CD4-positive, alpha-beta T cell treated with Interleukin-15 for 1 hour (primary cell): ENCODE measurements at regions not wholly inside any gene's neighbourhood (a gene's known extent, or its start where the extent isn't known, plus 50 kb on each side); places are given as distances from the start of the nearest gene placed in this dataset.
A peak's percentile ranks its signal among the peaks of the same experiment; 100 is the strongest.
"Not testable (repeated sequence)": the region's sequence is repeated elsewhere in the genome, so short reads cannot be mapped to it uniquely, and the experiment has no call there.

Source experiments
- DNase-seq: peaks from one replicate; pipeline ENCODE4 v3.0.0-alpha.2; 2020

DNA sequence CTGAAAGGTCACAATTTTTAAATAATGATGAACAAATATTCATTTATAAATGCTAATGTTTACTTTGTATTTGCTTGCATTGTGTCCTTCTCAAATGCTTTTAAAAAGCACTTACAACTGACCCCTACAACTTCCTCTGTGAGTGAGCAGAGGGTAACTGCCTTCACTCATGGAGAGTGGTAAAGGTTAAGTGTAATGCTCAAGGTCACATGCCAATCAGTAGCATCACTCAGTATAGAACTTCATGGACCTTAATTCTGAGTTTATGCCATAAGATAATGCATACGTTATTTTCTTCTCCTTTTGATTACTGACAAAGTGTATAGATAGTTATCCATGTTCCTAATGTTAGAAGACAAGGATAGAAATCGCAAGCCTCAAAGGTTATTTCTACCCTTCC, 91.8 kb upstream of the SERTAD2 start:
- no peak for DNase-seq

DNA sequence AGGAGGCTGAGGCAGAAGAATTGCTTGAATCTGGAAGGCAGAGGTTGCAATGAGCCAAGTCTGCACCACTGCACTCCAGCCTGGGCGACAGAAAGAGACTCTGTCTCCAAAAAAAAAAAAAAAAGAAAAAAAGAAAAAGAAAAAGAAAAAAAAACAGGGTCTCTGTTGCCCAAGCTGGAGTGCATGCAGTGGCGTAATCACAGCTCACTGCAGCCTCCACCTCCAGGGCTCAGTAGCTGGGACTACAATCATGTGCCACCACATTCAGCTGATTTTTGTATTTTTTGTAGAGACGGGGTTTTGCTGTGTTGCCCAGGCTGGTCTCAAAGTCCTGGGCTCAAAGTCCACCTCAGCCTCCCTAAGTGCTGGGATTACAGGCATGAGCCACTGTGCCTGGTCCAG, 94.0 kb upstream of the SERTAD2 start:
- not testable (repeated sequence) for DNase-seq

DNA sequence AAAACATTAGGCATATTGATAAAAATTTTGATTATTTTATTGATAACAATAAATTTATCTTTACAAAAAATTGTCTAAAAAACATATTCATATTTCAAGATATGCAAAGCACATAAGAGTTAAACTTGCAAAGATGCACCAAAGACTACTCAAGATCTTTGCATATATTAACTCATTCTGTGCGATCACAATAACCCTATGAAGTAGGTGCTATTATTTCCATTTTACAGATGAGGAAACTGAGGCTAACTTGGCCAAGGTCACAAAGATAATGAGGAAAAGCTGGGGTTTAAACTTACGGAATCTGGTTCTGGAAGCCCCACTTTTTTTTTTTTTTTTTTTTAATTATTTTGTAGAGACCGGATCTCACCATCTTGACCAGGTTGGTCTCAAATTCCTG, 94.4 kb upstream of the SERTAD2 start:
- DNase-seq, result no peak

DNA sequence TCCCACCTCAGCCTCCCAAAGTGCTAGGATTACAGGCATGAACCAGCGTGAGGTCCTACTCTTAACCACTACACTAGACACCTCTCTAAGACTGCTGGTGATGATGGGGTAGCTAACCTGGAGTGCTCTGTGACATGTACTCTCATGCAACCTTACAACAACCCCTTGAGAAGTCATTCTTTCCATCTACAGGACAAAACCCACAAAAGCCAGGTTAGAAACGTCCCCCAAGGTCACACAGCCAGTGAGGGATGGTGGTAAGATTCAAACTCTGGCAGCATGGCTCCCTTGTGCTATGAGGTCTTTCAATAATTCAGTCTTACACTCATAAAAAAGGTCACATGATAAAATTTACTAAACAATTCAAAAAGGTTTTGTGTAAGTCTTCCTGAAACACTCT, 94.8 kb upstream of the SERTAD2 start:
- no peak for DNase-seq

DNA sequence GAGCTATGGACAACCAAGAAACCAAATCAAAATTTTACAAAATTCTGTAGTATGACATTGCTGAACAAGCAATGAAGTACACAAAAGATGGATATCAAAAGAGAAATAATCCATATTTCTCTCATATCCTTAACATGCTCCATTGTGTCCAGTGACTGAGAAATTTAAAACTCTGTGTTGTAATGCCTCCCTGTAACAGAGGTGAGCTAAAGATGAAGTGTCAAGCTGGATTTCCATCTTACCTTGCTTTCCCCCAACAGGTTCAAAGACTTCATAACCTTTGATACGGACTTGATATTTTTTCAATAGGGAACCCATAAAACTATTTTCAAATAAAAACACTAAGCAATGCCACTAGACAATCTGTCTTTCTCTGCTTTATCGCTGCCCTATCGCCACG, 95.7 kb upstream of the SERTAD2 start:
- no peak for DNase-seq

DNA sequence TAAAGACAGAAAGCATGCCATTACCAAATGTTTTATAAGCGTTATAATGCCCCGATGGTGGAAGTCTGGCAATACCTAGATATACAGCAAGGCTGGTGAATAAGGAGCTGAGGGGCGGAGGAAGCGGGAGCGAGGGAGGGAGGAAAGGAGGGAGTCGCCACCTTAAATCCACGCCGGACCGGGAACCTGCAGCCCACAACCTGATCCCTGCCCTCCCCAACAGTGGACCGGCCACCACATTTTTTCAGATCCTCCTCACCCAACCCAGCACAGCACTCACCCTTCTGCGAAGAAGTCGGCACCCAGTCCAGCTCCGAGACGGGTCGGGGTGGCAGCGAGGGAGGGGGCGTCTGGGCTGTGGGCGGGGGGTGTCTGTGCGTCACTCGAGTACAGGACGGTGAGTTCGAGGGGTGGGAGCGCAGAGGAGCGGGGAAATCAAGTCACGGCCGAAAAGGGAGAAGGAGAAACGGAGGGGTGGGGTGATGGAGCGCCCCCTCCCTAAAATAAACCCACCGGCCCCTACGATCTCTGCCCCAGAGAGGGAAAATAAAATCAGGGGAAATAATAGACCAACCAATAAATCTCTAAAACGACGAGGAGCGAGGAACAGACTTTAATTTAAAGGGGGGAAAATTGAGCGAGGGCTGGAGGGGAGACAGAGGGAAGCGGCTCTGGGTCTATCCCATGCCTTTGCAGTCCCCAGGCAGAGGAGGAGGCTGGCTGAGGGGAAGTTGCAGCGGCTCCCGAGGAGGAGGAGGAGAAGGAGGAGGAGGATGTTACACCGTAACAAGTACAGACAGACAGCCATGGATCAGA, 96.5 kb upstream of the SERTAD2 start:
- DNase-seq, result peak; percentile 46

DNA sequence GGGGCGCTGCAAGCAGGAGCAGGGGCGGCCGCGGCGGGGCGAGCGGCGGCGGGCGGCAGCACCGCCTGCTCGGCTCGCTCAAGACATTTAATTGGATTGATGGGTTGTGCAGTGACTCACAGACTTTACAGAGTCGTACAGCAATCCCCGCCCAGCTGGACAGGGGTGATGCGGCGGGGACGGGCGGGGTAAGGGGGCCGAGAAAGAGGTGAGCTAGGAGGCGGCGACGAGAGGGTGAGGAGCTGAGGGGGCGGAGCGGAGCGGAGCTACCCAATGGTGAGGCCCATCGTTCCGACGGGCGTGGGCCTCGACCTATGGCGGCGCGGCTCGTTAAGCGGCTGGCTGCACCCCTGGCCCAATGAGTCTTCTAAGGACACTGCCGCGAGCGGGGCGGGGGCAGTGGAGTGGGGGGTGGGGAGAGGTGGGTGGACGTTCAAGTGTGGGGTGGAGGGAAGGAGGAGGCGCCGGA, 97.1 kb upstream of the SERTAD2 start:
- peak; percentile 99 for DNase-seq

DNA sequence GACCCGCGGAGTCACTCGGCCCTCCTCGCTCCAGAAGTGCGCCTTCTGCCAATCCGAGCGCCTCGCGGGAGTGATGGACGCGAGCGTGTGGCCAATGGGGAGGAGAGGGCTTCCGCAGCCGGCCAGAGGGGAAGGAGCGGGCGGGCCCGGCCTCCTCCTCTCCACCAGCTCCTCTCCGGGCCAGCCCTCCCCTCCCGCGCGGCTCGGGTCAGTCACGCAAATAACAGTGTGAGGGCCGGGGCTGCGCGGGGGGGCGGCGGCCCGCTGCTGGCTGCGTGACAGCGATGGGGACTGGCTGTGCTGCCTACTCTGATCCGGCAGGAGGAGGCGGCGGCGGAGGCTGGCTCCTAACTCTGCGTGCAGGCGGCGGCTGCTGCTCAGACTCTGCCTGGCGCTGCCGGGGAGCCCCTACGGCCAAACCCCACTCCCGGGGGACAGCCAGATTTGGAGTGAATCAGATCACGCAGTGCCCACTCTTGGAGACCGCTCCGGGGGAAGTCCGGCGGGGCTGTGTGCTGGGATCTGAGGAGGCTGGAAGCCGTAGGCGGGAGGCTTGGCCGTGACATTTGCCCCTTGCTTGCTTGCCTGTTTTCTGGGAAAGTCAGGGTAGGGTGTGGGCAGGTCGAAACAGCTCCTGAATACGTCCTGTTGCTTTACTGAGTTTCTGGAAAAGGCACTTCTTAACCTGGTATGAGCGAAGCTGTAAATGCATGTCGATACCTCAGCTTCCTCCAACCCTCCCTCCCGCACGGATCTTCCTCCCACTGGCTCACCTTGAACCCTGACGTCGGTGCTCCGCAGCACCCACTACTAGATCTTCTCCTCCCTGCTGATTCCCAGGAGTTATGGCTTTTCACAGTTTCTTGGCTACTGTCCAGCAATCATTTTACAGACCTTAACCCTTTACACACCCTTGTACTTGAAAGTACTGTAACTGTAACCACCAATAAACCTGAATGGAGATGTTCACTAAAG, 97.9 kb upstream of the SERTAD2 start:
- no peak for DNase-seq

DNA sequence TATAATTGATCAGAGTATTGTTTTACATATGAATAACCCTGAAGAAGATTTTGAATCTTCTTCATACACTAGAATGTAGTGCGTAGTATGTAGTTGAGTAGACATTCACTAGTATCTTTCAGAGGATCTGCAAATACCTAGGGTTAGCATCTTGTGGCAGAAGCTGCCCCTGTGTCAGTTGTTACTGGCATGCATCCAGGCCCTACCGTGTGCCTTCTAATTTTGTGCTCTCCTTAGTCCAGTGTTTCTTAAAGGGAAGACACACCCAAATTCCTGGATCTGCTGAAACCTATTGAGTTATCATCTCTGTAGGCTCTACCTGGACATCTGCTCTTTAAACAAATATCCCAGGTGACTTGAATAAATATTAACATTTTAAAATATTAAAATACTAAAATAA, 99.7 kb upstream of the SERTAD2 start:
- no peak for DNase-seq

DNA sequence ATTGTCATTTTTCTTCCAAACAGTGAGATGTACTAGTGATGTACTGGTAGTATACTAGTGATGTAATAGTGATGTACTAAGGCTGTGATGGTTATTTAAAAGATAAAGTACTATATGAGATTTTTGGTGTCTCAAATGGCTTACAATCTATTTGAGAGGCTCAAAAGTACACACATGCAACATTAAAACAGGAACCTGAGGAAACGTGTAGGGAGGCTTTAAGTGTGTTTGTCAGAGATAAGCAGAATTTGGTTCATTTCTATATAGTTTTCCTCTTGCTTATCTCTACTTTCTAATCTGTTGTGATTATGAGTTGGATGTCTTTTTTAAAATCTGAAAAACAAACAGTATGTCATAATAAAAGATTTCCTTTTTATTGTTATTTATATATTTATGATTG, 100.9 kb upstream of the SERTAD2 start:
- DNase-seq, result no peak

DNA sequence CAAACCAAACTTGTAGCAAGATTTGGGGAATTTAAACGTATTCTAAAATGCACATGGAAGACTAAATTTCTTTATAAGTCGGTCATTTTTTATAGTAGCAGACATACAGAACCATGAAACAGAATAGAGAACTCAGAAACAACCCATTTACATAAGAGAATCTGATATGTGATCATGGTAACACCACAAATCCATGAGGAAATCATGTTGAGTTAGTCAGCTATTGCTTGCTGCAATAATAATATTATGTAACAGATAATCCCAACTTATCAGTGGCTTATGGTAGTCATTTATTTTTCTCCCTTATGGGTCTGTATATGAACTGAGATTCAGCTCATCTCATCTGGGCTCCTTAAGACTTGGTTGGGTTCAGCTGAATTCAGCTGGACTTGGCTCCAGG, 103.4 kb upstream of the SERTAD2 start:
- DNase-seq, result no peak

DNA sequence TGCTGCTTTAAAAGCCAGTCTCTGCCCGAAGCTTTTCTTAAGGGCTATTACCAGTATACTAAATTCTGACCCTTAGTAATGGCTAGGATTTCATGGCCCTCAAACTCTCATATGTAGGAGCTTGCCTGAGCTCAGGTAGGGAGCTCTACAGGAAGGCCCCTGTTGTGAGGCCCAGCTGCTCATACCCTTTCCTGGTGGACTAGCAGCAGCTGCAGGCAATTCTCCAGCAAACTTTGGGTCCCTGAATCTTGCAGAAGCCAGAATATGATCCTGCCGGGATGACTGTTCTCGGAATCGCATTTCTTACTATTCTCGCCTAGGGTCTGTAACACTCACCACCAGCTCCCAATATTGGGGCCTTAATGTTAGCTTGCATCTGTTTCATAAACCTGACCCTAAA, 106.4 kb upstream of the SERTAD2 start:
- no peak for DNase-seq

DNA sequence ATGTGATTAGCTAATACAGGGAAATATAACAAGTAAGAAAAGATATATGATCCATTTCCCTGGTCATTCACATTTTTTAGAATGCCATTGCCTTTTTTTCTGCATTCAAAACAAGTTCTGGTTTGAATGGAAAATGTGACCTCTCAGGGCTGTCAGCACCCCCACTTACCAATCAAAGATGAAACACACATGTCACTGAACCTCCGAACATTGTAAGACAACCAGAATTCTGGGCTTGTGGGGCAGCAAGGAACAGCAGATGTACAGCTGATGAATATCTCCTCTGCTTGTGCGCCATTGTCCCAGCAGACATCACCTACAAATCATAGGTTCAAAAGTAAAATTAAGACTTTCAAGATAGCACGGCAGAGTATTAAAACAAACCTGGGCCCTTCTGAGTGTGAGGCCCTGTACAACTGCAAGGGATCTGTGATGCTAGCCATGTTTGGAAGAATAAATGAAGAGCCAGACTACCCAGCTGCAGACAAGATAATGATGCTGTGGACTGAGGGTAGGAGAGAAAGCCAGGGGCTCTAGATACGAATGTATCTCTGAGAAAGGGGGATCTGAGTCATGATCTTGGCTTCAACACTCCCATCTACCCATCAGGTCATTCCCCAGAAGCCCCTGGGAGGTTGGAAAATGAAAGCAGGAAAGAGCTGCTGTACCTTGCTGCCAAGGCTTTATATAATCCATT, 108.7 kb upstream of the SERTAD2 start:
- no peak for DNase-seq

DNA sequence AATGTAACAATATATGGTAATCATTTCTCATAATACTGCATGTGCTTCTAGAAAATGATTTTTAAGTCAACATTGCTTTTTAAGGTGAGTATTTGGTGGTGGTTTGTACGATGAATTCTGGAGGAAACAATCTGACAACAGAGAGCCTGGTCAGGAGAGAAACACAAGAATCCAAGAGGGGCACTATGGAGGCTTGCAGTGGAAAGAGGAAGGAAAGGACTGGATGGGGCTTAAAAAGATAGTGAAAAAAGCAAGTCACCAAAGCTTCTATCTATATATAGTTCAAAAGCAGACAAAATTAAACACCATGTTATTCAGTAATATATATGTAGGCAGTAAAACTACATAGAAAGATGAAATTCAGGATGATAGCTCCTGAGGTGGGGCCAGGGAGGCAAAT, 109.4 kb upstream of the SERTAD2 start:
- DNase-seq, result no peak

DNA sequence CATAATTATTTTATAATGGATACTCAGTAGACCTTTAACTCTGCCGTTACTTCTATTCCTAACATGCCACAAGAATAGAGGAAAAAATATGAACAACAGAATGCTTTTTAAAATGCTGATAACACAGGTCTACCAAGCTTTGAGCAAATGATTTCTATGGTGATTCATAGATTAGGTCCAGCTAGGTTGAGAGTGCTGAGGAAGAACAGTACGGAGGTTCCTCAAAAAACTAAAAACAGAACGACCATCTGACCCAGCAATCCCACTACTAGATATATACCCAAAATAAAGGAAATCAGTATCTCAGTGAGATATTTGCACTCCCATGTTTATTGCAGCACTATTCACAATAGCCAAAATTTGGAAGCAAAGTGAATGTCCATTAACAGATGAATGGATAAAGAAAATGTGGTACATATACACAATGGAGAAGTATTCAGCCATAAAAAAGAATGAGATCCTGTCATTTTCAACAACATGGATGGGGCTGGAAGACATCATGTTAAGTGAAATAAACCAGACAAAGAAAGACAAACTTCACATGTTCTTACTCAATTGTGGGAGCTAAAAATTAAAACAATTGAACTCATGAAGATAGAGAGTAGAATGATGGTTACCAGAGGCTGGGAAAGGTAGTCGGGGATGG, 111.6 kb upstream of the SERTAD2 start:
- DNase-seq, result no peak

DNA sequence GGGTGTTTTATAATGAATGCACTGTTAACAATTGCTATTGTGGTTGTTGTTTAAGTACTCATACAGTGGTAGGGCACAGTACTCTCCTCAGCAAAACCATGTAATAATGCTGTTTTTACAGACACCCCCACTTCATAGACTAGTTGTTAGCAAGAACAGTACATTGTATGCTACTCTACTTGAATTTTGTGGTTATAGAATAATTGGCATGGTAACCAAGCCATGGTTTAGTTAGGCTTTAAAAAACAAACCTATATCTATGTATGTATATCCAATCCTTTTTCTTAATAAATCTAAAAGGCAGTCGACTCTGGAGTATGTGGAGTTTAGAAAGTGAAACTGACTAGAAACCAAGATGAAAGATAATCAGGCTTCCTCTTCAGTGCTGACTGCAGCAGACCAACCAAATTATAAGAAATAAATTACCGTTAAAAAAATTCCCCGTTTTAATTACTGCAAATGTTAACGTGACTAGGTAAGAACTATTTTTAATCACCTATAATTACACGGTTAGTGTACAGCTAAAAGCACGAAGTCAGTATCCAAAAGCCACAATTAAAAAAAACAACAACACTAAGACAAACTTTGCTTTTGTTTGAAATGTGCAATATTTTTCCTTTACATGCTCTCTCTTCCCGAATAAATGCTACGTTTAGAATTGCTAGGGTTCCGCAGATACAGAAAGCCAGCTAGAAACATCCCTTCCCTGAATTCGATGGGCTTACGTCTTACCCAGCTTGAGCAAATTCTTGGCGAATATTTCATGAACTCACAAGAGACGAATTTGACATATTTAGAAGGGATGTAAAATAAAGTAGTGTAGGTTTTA, 113.3 kb upstream of the SERTAD2 start:
- DNase-seq, result no peak

DNA sequence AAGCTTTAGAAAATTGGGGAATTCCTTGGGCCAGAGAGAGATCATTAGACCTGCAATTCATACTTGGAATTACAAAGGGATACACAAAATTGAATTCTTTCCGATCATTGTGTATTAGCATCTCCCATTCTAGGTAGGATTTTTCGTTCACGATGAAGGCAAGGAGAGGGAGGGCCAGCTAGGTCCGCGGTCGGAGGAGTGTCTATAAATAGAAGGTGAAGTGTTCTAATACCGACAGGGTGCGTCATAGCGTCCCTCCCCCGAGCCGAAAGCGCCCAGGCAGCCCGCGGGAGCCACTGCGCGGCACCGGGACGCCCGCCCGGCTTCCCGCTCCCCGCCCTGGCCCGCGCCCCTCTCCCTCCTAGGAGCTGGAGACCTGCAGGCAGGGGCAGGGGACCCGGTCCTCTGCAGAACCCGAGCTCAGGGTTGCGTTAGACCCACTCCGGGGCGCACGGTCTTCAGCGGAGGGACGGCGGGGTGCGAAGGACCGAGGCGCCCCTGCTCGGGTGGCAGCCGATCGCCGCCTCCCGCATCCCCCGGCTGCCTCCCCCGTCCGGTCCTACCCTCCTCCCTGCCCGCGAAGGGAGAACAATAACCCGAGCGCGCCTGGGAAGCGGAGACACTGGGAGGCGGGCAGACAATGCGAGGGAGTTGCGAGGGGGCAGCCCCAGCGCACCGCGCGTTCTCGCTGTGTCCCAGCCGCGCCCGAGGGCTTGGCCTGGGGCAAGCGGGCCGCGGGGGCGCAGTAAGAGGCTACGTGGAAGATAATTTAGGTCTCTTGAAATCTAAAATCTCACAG, 114.2 kb upstream of the SERTAD2 start:
- peak; percentile 85 for DNase-seq

DNA sequence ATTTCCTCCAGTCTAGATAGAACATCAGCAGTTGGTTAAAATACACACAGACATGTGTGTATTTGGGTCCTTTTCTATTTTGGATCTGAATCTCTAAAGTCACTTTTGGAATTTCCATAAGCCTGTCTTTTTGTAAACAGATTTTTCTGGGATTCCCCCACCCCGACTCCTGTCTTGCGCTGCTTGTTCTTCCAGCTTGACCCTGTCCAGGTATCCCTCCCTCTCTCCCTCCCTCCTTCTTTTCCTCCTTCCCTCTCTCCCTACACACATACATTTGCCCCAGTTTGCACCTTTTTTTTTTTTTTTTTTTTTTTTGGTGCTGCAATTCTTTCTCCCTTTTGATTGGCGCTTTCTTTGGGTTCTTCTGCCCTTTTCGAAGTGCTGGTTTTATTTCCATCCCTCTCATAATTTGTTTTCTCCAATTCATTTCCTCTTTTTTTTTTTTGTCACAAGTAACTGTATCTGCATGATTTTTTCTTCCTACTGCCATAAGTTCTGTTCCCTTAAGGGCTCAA, 114.8 kb upstream of the SERTAD2 start:
- DNase-seq, result no peak

DNA sequence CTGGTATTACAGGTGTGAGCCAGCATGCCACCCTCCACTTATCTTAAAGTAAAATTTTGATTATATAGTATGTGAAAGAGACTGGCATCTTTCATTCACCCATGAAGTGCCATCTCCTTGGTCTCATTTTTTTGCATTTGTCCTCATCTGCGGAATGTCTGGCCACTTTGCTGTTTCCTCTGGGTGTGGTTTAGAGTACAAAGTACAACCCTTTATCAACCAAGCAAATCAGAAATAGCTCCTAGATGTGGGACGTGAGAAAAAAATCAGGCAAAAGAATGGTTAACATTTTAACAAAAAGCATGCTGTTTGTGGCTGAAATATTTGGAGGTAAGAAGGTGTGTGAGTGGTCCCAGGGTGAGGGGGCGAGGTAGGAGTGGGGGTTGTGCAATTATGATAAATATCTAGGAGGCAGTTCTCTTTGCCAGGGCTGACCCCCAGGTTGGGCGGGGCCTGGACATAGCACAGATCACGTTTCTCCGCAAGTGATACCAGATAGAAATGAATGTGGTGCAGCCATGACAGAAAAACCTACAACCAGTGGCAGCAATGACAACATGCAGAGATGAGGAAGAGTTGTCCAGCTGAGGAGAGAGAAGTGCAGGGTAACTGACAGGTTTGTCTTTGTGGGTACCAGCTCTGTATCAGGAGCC, 115.8 kb upstream of the SERTAD2 start:
- no peak for DNase-seq

DNA sequence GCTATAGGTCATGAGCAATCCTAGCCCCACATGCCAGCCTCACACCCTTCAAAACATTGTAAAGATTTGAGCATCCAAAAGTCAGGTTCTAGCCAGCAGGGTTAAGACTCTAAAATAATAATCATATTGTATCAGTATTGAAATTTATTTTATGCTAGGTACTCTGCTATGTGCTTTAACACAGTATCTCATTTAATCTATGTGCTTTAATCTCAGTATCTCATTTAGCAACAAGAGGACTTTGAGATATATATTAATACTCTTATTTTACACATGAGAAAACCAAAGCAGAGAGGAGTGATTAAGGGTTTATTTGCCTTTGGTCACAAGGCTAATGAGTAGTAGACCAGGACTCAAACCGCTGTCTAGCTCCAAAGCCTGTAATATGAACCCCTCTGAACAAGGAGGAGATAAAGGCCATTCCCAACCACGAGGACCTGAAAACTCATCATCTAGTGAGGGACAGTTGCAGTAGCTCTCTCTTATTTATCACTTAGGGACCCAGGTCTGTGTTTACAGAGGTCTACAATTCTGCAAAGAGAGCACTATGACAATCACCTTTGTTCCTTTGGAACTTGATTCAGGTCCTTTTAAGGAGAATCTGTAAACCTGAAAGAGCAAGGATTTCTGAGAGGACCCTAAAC, 116.5 kb upstream of the SERTAD2 start:
- no peak for DNase-seq
